Activated CD4-positive, alpha-beta T cell treated with anti-CD3 and anti-CD28 coated beads, Interleukin-2, amount 10 ng/mL, durations not matched to agents 24 days and 14 days (primary cell): ENCODE measurements at regions not wholly inside any gene's neighbourhood (a gene's known extent, or its start where the extent isn't known, plus 50 kb on each side); places are given as distances from the start of the nearest gene placed in this dataset.
"Not testable (repeated sequence)": the region's sequence is repeated elsewhere in the genome, so short reads cannot be mapped to it uniquely, and the experiment has no call there.

Experiments
- DNase-seq: peaks from one replicate; pipeline ENCODE4 v3.0.0; 2022
- H3K27ac Mint-ChIP-seq: one replicate; pipeline ENCODE4 v1.8.0; 2022; ENCODE audit warnings: mild to moderate bottlenecking, mixed read lengths
- H3K27me3 Mint-ChIP-seq: one replicate; pipeline ENCODE4 v1.8.0; 2022; ENCODE audit warnings: mixed read lengths
- H3K36me3 Mint-ChIP-seq: one replicate; pipeline ENCODE4 v1.8.0; 2022; ENCODE audit warnings: low read depth, mild to moderate bottlenecking, mixed read lengths
- H3K4me1 Mint-ChIP-seq: one replicate; pipeline ENCODE4 v1.8.0; 2021; ENCODE audit warnings: mixed read lengths
- H3K4me3 Mint-ChIP-seq: one replicate; pipeline ENCODE4 v1.8.0; 2022; ENCODE audit warnings: mild to moderate bottlenecking, moderate library complexity, mixed read lengths
- H3K9me3 Mint-ChIP-seq: one replicate; pipeline ENCODE4 v1.8.0; 2021; ENCODE audit warnings: mixed read lengths
- intact Hi-C: fragments of 100-400 bp; cut with micrococcal nuclease; formaldehyde crosslinking; loops from one replicate; pipeline ENCODE4 v1.15.1; 2023

- Mint-ChIP-seq H3K27me3 (no peaks in the 10 kb centered on the region), H3K36me3 (no peaks in the 10 kb centered on the region), H3K27ac (no peak overlapping the region), H3K9me3 (no peaks in the 10 kb centered on the region), H3K4me1 (no peaks in the 10 kb centered on the region), H3K4me3 (no peak overlapping the region)
- no peak for DNase-seq
- intact Hi-C loops, result no loop called here
These were observed 223.7 kb upstream of the FAM78B start for GRCh38 chr1:166390366-166391033.

GRCh38 chr1:166391279-166392066 lies 224.7 kb upstream of the FAM78B start:
- Mint-ChIP-seq H3K4me3 (no peak overlapping the region), H3K9me3 (no peaks in the 10 kb centered on the region), H3K4me1 (no peaks in the 10 kb centered on the region), H3K27me3 (no peaks in the 10 kb centered on the region), H3K36me3 (no peaks in the 10 kb centered on the region), H3K27ac (no peak overlapping the region)
- no peak for DNase-seq
- intact Hi-C loops, result no loop called here

GRCh38 chr1:166395729-166396128 lies 228.9 kb upstream of the FAM78B start:
- intact Hi-C loops, result no loop called here
- Mint-ChIP-seq H3K4me1 (no peaks in the 10 kb centered on the region), H3K36me3 (no peaks in the 10 kb centered on the region), H3K27ac (no peak overlapping the region), H3K9me3 (no peaks in the 10 kb centered on the region), H3K27me3 (no peaks in the 10 kb centered on the region), H3K4me3 (no peak overlapping the region)
- no peak for DNase-seq

GRCh38 chr1:166409253-166410082 lies 242.7 kb upstream of the FAM78B start:
- DNase-seq, H3K4me3 Mint-ChIP-seq, H3K36me3 Mint-ChIP-seq, H3K27me3 Mint-ChIP-seq, H3K27ac Mint-ChIP-seq, intact Hi-C loops, H3K4me1 Mint-ChIP-seq: not testable (repeated sequence)
- peaks cover 23% of the 10 kb centered on the region for H3K9me3 Mint-ChIP-seq

GRCh38 chr1:166410083-166410385 lies 243.2 kb upstream of the FAM78B start:
- H3K36me3 Mint-ChIP-seq, result no peaks in the 10 kb centered on the region
- no peak for DNase-seq
- H3K4me3 Mint-ChIP-seq, result no peak overlapping the region
- intact Hi-C loops, result no loop called here
- no peak overlapping the region for H3K27ac Mint-ChIP-seq
- H3K4me1 Mint-ChIP-seq, result no peaks in the 10 kb centered on the region
- H3K9me3 Mint-ChIP-seq, result peaks cover 23% of the 10 kb centered on the region
- peaks cover 2% of the 10 kb centered on the region for H3K27me3 Mint-ChIP-seq

GRCh38 chr1:166416831-166417230 lies 250.0 kb upstream of the FAM78B start:
- DNase-seq, H3K4me1 Mint-ChIP-seq, H3K27ac Mint-ChIP-seq, H3K9me3 Mint-ChIP-seq, H3K4me3 Mint-ChIP-seq, H3K36me3 Mint-ChIP-seq, intact Hi-C loops, H3K27me3 Mint-ChIP-seq: not testable (repeated sequence)

- intact Hi-C loops, result no loop called here
- Mint-ChIP-seq H3K4me3 (no peak overlapping the region), H3K27ac (no peak overlapping the region), H3K4me1 (no peaks in the 10 kb centered on the region), H3K9me3 (no peaks in the 10 kb centered on the region), H3K36me3 (no peaks in the 10 kb centered on the region), H3K27me3 (peaks cover 4% of the 10 kb centered on the region)
- DNase-seq, result no peak
These were observed 251.6 kb upstream of the FAM78B start for GRCh38 chr1:166418344-166418933.

GRCh38 chr1:166422586-166422985 lies 255.8 kb upstream of the FAM78B start:
- H3K4me3 Mint-ChIP-seq, H3K9me3 Mint-ChIP-seq, H3K4me1 Mint-ChIP-seq, DNase-seq, intact Hi-C loops, H3K27me3 Mint-ChIP-seq, H3K27ac Mint-ChIP-seq, H3K36me3 Mint-ChIP-seq: not testable (repeated sequence)

GRCh38 chr1:166432655-166433054 lies 265.9 kb upstream of the FAM78B start:
- H3K4me1 Mint-ChIP-seq, result no peaks in the 10 kb centered on the region
- no peaks in the 10 kb centered on the region for H3K36me3 Mint-ChIP-seq
- no peaks in the 10 kb centered on the region for H3K9me3 Mint-ChIP-seq
- no peaks in the 10 kb centered on the region for H3K27me3 Mint-ChIP-seq
- intact Hi-C loops, result no loop called here
- no peak for DNase-seq
- no peak overlapping the region for H3K4me3 Mint-ChIP-seq
- H3K27ac Mint-ChIP-seq, result no peak overlapping the region

GRCh38 chr1:166433404-166434304 lies 266.9 kb upstream of the FAM78B start:
- not testable (repeated sequence) for DNase-seq, H3K36me3 Mint-ChIP-seq, H3K4me1 Mint-ChIP-seq

GRCh38 chr1:166457700-166458099 lies 290.9 kb upstream of the FAM78B start:
- Mint-ChIP-seq H3K4me3 (no peak overlapping the region), H3K27me3 (no peaks in the 10 kb centered on the region), H3K4me1 (no peaks in the 10 kb centered on the region), H3K27ac (no peak overlapping the region), H3K9me3 (no peaks in the 10 kb centered on the region), H3K36me3 (no peaks in the 10 kb centered on the region)
- intact Hi-C loops, result no loop called here
- DNase-seq, result no peak

More at GRCh38 chr1:166433404-166434304, 266.9 kb upstream of the FAM78B start:
- H3K9me3 Mint-ChIP-seq, H3K27me3 Mint-ChIP-seq, H3K27ac Mint-ChIP-seq, intact Hi-C loops, H3K4me3 Mint-ChIP-seq: not testable (repeated sequence)

GRCh38 chr1:166464333-166464732 lies 297.5 kb upstream of the FAM78B start:
- H3K36me3 Mint-ChIP-seq, result no peaks in the 10 kb centered on the region
- H3K27ac Mint-ChIP-seq, result no peak overlapping the region
- H3K4me1 Mint-ChIP-seq, result no peaks in the 10 kb centered on the region
- no peak for DNase-seq
- H3K4me3 Mint-ChIP-seq, result no peak overlapping the region
- peaks cover 13% of the 10 kb centered on the region for H3K27me3 Mint-ChIP-seq
- intact Hi-C loops, result no loop called here
- H3K9me3 Mint-ChIP-seq, result peaks cover 6% of the 10 kb centered on the region

- intact Hi-C loops, result loop anchor here (10.0 kb wide), 1 partner anchor 335 kb away; no protein-coding TSS in a partner anchor
- no peak overlapping the region for H3K27ac Mint-ChIP-seq
- H3K4me3 Mint-ChIP-seq, result no peak overlapping the region
- no peaks in the 10 kb centered on the region for H3K9me3 Mint-ChIP-seq
- peaks cover 13% of the 10 kb centered on the region for H3K27me3 Mint-ChIP-seq
- H3K4me1 Mint-ChIP-seq, result no peaks in the 10 kb centered on the region
- no peak for DNase-seq
- H3K36me3 Mint-ChIP-seq, result no peaks in the 10 kb centered on the region
These were observed 303.2 kb upstream of the FAM78B start for GRCh38 chr1:166470014-166470413.
